CD4-positive, alpha-beta T cell treated with Interferon gamma for 1 hour (primary cell): ENCODE measurements at regions not wholly inside any gene's neighbourhood (a gene's known extent, or its start where the extent isn't known, plus 50 kb on each side); places are given as distances from the start of the nearest gene placed in this dataset.

Source experiments
- DNase-seq: peaks from one replicate; pipeline ENCODE4 v3.0.0-alpha.2; 2020

GRCh38 chr18:61616111-61616610 is 276.6 kb downstream of the RNF152 start:
- no peak for DNase-seq

GRCh38 chr18:61612517-61612916 is 279.3 kb downstream of the CDH20 start:
- DNase-seq: no peak

GRCh38 chr18:61609131-61609530 is 275.9 kb downstream of the CDH20 start:
- DNase-seq: no peak

- DNase-seq: no peak
Measured at GRCh38 chr18:61608316-61608715, 275.1 kb downstream of the CDH20 start.

GRCh38 chr18:61607867-61608266 is 274.6 kb downstream of the CDH20 start:
- no peak for DNase-seq

GRCh38 chr18:61606759-61607158 is 273.5 kb downstream of the CDH20 start:
- DNase-seq: no peak

GRCh38 chr18:61606068-61606660 is 272.9 kb downstream of the CDH20 start:
- DNase-seq: no peak

GRCh38 chr18:61605376-61606067 is 272.3 kb downstream of the CDH20 start:
- DNase-seq: no peak
